ENCODE measurements at regions not wholly inside any gene's neighbourhood (a gene's known extent, or its start where the extent isn't known, plus 50 kb on each side); places are given as distances from the start of the nearest gene placed in this dataset.

DNA sequence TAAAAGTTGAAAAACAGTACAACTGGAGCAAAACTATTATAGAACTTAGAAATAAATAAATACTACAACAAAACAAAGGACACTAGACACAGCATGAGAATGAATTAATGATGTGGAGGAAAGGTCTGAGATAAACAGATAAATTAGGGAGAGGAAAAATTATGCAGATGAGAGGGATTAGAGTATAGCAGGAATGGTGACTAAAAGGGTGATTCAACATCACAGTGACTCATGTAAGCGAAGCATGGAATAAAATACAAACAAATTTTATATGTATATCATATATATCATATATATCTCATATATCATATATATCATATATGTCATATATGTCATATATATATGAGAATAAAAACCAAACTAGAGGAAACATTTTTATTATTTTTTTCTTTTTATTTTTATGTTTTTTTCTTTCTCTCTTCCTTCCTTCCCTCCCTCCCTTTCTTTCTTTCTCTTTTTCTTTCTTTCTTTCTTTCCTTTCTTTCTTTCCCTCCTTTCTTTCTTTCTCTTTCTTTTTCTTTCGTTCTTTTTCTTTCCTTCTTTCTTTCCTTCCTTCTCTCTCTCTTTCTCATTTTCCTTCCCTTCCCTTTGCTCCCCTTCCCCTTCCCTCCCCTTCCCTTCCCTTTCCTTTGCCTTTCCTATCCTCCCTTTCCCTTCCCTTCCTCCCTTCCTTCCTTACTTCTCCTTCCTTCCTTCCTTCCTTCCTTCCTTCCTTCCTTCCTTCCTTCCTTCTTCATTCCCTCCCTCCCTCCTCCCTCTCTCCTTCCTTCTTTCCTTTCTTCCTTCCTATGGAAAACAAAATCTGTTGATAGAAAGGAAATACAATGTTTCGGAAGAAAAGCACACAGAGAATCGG is 1014.6 kb downstream of the GRIK2 start:
- Mint-ChIP-seq H3K9me3 (peaks cover 18% of the 10 kb centered on the region), H3K27ac (no peak overlapping the region), H3K36me3 (peaks cover 4% of the 10 kb centered on the region), H3K27me3 (no peaks in the 10 kb centered on the region), H3K4me1 (ENCODE audit: low read depth in 2 of 2) (no peaks in the 10 kb centered on the region), H3K4me3 (no peak overlapping the region)
- no peak for DNase-seq (ENCODE audit: low spot score)
- ATAC-seq: no peak

DNA sequence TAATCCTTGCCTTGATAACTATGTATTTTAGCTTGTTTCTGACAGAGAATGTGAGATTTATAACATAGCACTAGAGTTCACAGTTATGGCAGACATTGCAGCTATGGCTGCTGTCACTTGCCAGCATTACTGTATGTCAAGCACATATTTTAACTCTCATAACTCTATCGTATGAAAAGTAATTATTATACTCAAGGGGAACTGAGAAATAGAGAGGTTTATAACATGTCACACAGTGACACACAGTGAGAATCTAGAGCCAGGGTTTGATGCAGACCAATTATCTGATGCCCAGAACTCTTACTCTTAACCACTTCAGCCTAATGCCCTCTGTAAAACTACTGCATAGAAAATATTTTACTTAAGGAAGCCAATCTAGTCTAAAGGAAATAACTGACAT is 1012.4 kb downstream of the GRIK2 start:
- Mint-ChIP-seq H3K36me3 (peaks cover 4% of the 10 kb centered on the region), H3K9me3 (peaks cover 18% of the 10 kb centered on the region), H3K27me3 (no peaks in the 10 kb centered on the region), H3K4me1 (ENCODE audit: low read depth in 2 of 2) (no peaks in the 10 kb centered on the region), H3K27ac (no peak overlapping the region), H3K4me3 (no peak overlapping the region)
- DNase-seq (ENCODE audit: low spot score) (no peak), ATAC-seq (no peak)

DNA sequence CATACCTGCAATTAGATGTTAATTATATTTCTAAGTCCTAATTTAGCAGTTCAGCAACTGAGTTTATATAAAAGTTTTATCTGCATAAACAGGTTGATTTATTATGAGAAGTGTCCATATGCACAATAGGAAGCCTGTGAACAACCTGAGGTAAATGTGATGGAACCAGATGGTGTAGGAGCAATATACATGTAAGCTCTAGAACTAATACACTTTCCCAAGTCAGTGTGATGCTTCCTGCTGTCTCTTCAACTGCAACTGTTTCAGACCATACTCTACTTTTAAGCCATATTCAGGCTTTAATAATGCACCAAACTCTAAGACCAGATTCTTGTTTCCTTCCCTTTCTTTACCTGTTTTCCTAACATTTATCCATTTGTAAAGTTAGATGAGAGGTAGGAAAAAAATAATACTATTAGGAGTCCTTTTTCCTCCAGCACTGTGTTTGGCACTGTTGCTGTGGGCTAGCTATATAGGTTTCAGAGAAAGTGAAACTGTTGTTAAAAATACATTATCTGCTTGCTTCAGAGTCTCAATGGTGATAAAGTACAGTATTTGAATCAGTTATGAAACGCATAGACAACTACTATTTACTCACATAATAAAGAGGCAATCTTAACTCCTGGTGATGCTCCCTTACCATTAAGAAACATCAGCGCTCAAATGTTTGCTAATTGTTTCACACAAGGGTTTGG is 1009.3 kb downstream of the GRIK2 start:
- H3K27me3 Mint-ChIP-seq: no peaks in the 10 kb centered on the region
- no peak overlapping the region for H3K4me3 Mint-ChIP-seq
- no peaks in the 10 kb centered on the region for H3K4me1 Mint-ChIP-seq (ENCODE audit: low read depth in 2 of 2)
- H3K9me3 Mint-ChIP-seq: peaks cover 19% of the 10 kb centered on the region
- DNase-seq (ENCODE audit: low spot score): no peak
- no peak overlapping the region for H3K27ac Mint-ChIP-seq
- ATAC-seq: no peak
- peaks cover 4% of the 10 kb centered on the region for H3K36me3 Mint-ChIP-seq

DNA sequence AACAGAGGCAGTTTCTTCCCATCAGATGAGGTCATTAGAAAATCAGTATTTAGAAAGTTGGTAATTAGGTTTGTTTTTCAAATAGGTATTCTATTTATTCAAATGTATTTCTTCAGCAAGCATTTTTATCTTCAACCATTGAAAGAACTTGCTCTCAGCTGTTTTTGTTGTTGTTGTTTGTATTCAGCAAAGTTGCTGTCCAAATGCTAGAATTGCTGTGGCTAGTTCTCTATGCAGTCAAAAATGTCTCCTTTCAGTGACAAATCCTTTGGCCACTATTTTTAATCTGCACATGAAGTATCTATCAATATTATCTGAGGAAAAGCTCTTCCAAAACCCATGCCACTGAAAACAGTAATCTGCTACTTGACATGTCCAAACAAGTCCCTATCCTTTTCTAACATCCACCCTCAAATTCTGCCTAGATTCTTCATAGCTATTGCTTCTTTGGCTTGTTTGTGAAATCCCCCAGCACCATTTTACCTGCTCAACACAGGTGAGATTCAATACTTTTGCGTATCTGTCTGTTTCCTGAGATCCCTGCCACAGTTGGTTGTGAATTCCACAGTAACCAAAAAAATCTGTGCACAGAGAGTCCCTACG is 1005.4 kb downstream of the GRIK2 start:
- Mint-ChIP-seq H3K4me3 (no peak overlapping the region), H3K36me3 (no peaks in the 10 kb centered on the region)

DNA sequence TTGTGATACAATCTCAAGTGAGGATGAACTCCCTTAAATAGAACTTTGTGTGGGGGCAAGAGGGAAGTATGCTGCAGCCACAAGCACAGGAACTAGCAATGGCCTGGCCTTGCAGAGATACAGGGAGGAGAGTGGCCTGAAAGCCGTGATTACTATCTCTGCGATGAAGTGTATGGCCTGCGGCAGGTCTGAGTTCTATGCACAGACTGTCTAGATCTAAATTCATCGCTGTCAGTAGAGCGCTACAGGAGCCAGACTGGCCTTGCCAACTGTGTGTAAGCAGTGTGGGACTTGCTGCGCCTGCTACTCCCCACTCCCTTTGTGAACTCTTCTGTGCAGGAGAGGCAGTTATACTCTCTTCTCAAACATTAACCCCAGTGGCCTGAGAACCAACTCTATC is 997.0 kb downstream of the GRIK2 start:
- Mint-ChIP-seq H3K9me3 (peaks cover 14% of the 10 kb centered on the region), H3K4me1 (ENCODE audit: low read depth in 2 of 2) (no peaks in the 10 kb centered on the region), H3K27ac (no peak overlapping the region), H3K27me3 (no peaks in the 10 kb centered on the region), H3K4me3 (no peak overlapping the region), H3K36me3 (peaks cover 8% of the 10 kb centered on the region)
- ATAC-seq (peak in 1 of 2 donors; percentile 31), DNase-seq (ENCODE audit: low spot score) (no peak)

More for the DNA sequence above, 1005.4 kb downstream of the GRIK2 start:
- ATAC-seq (no peak), DNase-seq (ENCODE audit: low spot score) (no peak)
- H3K27me3 Mint-ChIP-seq: no peaks in the 10 kb centered on the region
- H3K27ac Mint-ChIP-seq: no peak overlapping the region
- peaks cover 12% of the 10 kb centered on the region for H3K9me3 Mint-ChIP-seq
- no peaks in the 10 kb centered on the region for H3K4me1 Mint-ChIP-seq (ENCODE audit: low read depth in 2 of 2)

DNA sequence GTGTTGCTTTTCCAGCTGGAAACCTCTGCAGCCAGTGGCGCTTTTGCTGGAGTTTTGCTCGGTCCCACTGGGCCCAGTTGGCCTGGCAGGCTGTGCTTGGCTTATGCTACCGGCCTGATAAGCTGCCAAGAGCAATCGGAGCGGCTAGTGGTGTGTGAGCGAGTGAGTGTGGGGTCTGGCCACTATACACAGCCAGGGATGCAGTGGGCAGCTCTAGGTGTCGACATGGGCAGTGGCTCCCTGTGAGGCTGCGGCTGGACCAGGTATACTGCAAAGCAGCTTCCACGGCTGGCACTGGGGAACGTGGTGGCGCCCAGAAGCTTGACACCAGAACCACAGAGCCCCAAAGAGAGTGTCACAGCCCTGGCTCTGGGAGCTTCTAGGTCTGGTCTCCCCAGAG is 996.5 kb downstream of the GRIK2 start:
- Mint-ChIP-seq H3K36me3 (peaks cover 8% of the 10 kb centered on the region), H3K4me1 (ENCODE audit: low read depth in 2 of 2) (no peaks in the 10 kb centered on the region), H3K27me3 (no peaks in the 10 kb centered on the region), H3K4me3 (no peak overlapping the region), H3K27ac (no peak overlapping the region), H3K9me3 (peaks cover 14% of the 10 kb centered on the region)
- DNase-seq (ENCODE audit: low spot score): no peak
- ATAC-seq: no peak

DNA sequence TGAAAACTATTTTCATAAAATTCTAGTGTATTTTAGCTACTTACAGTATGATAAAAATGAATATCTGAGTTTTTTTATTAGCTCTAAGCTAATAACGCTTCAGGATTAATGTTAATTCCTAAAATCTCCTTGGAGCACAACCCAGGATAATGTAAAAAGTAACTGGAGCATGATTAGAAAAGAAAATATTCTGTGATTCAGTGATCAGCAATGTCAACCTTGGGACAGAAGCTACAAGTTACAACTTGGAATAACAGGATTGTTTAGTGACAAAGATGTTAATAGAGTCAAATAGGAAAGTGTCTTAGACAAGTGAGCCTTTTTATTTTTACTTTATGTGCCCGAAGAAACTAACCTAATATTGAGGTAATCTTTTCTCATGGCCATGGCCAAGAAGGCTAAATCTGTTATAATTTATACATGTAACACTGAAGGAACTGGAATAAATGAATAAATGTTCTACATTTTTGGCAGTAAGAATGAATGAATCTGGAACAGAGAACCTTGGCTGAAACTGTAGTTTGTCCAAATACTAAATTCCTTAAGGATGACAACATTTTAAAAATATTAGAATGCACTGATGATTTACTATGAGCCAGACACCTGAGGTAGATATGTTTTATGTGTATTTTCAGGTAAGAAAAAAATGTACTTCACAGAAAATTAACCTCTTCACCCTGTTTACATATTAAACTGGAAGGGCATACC is 994.0 kb downstream of the GRIK2 start:
- Mint-ChIP-seq H3K4me1 (ENCODE audit: low read depth in 2 of 2) (no peaks in the 10 kb centered on the region), H3K4me3 (no peak overlapping the region), H3K36me3 (no peaks in the 10 kb centered on the region), H3K27me3 (no peaks in the 10 kb centered on the region), H3K9me3 (peaks cover 3% of the 10 kb centered on the region), H3K27ac (no peak overlapping the region)
- ATAC-seq (no peak), DNase-seq (ENCODE audit: low spot score) (no peak)

DNA sequence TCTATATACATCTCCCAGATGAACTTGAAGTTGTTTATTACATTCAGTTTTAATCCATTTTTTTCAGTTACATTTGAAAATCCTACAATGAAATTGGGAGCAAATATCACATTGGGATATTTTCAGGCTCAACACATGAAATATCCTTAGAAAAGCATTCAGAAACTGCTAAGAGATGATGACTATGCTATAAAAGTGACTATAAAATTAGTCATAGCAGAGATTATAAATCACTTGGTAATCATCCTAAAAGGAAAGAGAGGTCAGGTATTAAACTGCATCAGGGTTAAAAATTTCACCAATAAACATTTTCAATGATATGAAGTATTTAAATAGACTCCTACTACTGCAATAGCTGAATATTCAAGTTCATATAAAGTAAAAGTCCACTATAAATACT is 987.7 kb downstream of the GRIK2 start:
- Mint-ChIP-seq H3K27ac (no peak overlapping the region), H3K27me3 (no peaks in the 10 kb centered on the region), H3K9me3 (peaks cover 2% of the 10 kb centered on the region), H3K4me3 (no peak overlapping the region), H3K4me1 (ENCODE audit: low read depth in 2 of 2) (no peaks in the 10 kb centered on the region), H3K36me3 (no peaks in the 10 kb centered on the region)
- ATAC-seq (no peak), DNase-seq (ENCODE audit: low spot score) (no peak)

DNA sequence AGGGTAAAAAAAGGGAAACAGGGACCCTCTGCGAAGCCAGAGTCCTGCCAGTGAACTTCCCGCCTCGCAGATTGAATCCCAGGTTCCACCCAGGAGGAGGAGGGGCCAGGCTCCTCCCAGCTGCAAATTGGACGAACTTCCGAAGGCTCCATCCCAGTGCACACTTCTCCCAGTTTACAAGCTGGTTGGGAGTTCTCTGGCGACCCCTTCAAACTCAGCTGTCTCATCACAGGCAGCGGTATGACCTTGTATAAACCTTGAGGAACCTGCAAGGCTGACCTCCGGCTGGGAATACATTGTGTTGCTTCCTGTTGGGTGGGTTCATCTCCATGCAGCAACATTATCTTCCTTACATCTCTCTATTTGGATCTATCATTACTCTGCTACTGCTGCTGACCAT is 962.7 kb downstream of the GRIK2 start:
- ATAC-seq (no peak), DNase-seq (ENCODE audit: low spot score) (no peak)
- Mint-ChIP-seq H3K27ac (no peak overlapping the region), H3K9me3 (peaks cover 8% of the 10 kb centered on the region), H3K4me3 (no peak overlapping the region), H3K36me3 (no peaks in the 10 kb centered on the region), H3K4me1 (ENCODE audit: low read depth in 2 of 2) (no peaks in the 10 kb centered on the region), H3K27me3 (no peaks in the 10 kb centered on the region)

DNA sequence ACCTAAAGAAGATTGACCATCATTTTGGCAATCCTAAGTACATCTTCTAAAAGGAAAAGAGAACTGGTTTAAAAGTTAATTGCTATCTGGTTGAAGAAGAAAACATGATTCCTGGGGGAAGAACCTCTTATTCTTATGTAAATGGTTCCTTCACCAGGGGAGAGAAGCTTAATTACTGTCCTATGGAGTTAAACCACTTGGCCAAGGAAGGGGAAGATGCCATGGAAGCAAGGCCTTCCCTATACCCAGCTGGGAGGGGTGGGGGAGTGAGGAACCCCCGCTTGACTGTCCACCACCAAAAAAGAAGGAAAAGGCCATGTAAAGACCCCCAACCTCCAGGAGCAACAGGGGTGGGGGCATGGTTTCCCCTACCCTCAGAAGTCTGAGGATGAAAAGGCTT is 962.1 kb downstream of the GRIK2 start:
- Mint-ChIP-seq H3K27ac (no peak overlapping the region), H3K4me1 (ENCODE audit: low read depth in 2 of 2) (no peaks in the 10 kb centered on the region), H3K36me3 (no peaks in the 10 kb centered on the region), H3K27me3 (no peaks in the 10 kb centered on the region), H3K4me3 (no peak overlapping the region), H3K9me3 (peaks cover 8% of the 10 kb centered on the region)
- DNase-seq (ENCODE audit: low spot score) (no peak), ATAC-seq (no peak)

DNA sequence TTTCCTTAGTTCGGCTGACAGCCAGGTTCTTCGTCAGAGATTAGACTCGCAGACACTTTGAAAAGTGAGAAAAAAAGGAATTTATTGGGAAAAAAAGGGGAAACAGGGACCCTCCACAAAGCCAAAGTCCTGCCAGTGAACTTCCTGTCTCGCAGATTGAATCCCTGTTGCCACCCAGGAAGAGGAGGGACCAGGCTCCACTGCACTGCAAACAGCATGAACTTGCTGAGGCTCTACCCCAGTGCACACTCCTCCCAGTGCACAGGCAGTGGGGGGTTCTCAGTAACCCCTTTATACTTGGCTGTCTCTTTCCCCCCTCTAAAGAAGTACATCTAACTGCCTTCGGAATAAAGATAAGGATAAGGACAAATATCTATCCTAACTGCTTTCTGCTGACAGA is 959.0 kb downstream of the GRIK2 start:
- H3K36me3 Mint-ChIP-seq: no peaks in the 10 kb centered on the region
- H3K4me1 Mint-ChIP-seq (ENCODE audit: low read depth in 2 of 2): no peaks in the 10 kb centered on the region
- no peak overlapping the region for H3K27ac Mint-ChIP-seq
- no peak for DNase-seq (ENCODE audit: low spot score)
- no peak overlapping the region for H3K4me3 Mint-ChIP-seq
- H3K27me3 Mint-ChIP-seq: no peaks in the 10 kb centered on the region
- peaks cover 12% of the 10 kb centered on the region for H3K9me3 Mint-ChIP-seq
- ATAC-seq: no peak

DNA sequence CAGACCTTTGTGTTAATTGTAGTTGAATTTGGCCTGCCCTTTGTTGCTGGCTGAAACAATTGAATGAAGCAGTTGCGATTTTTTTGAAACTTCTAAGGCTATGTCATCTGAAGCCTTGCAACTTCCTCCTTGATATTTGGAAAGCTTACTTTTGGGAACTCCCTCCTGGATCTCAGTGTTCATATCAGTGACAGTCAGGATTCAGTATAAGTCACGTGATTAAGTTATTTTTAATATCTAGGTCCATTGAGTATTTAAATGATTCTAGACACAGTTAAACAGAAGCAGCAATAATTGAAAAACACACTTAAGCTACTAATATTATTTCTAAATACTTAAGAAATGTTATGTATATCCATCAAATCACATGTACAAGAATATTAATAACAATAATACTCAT is 951.3 kb downstream of the GRIK2 start:
- H3K27ac Mint-ChIP-seq: no peak overlapping the region
- no peaks in the 10 kb centered on the region for H3K4me1 Mint-ChIP-seq (ENCODE audit: low read depth in 2 of 2)
- peaks cover 10% of the 10 kb centered on the region for H3K9me3 Mint-ChIP-seq
- no peaks in the 10 kb centered on the region for H3K36me3 Mint-ChIP-seq
- DNase-seq (ENCODE audit: low spot score) (no peak), ATAC-seq (no peak)
- H3K4me3 Mint-ChIP-seq: no peak overlapping the region
- no peaks in the 10 kb centered on the region for H3K27me3 Mint-ChIP-seq

DNA sequence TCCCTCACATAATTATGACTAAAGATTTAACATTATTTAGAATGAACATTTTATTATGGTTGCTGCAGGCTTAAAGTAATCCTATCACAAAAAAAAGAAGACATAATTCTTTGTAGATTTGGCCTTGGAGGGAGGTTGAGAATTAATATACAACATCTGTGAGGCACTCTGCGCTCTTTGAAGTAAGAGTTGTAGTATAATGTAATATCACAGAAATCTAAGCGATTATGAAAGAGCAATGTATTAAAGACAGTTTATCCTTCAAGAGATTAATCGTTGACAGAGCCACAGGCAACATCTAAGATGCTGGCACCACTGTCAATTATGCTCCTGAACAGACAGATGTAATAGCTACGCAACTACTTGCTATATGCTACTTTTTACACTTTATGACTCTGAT is 946.8 kb downstream of the GRIK2 start:
- no peak overlapping the region for H3K4me3 Mint-ChIP-seq
- no peak for ATAC-seq
- DNase-seq (ENCODE audit: low spot score): no peak
- H3K27ac Mint-ChIP-seq: no peak overlapping the region
- no peaks in the 10 kb centered on the region for H3K27me3 Mint-ChIP-seq
- H3K4me1 Mint-ChIP-seq (ENCODE audit: low read depth in 2 of 2): no peaks in the 10 kb centered on the region
- no peaks in the 10 kb centered on the region for H3K36me3 Mint-ChIP-seq
- peaks cover 7% of the 10 kb centered on the region for H3K9me3 Mint-ChIP-seq

DNA sequence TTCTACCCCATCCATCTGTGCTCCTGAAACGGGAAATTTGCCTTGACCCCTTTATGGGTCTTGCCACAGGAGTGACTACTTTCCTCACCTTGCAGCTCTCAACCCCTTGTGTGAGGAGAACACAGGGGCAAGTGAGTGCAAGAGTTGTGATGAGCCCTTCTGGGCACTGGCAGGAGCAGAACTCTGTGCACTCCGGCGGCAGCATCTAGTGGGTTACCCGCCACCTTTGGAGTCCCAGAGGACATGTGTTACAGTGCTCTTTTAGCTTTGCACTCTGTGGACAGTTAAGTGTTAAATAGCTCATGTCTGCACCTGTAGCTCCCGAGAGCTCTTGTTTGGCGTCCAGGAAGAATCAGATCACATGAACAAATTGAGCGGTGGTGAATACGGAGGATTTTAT is 940.2 kb downstream of the GRIK2 start:
- ATAC-seq (no peak), DNase-seq (ENCODE audit: low spot score) (no peak)
- H3K36me3 Mint-ChIP-seq: no peaks in the 10 kb centered on the region
- H3K9me3 Mint-ChIP-seq: peaks cover 8% of the 10 kb centered on the region
- no peak overlapping the region for H3K4me3 Mint-ChIP-seq
- no peak overlapping the region for H3K27ac Mint-ChIP-seq
- no peaks in the 10 kb centered on the region for H3K4me1 Mint-ChIP-seq (ENCODE audit: low read depth in 2 of 2)
- H3K27me3 Mint-ChIP-seq: no peaks in the 10 kb centered on the region

Data from natural killer cell treated with Interleukin-12 subunit alpha and Interleukin-12 subunit beta and Interleukin-15 and Interleukin-18, amount 100 ng/mL, for 72 hours (primary cell).